ENCODE measurements at regions not wholly inside any gene's neighbourhood (a gene's known extent, or its start where the extent isn't known, plus 50 kb on each side); places are given as distances from the start of the nearest gene placed in this dataset.

GRCh38 chr1:177847843-177848242, 122.0 kb downstream of the SEC16B start:
- DNase-seq, result no peak

GRCh38 chr1:177838907-177839485, 130.9 kb downstream of the SEC16B start:
- no peak for DNase-seq

GRCh38 chr1:177833631-177834030, 136.2 kb downstream of the SEC16B start:
- no peak for DNase-seq

GRCh38 chr1:177830531-177831135, 139.2 kb downstream of the SEC16B start:
- no peak for DNase-seq

- DNase-seq, result no peak
These were observed 144.5 kb downstream of the SEC16B start for GRCh38 chr1:177825276-177825901.

GRCh38 chr1:177824508-177824982, 145.3 kb downstream of the SEC16B start:
- no peak for DNase-seq

- no peak for DNase-seq
These were observed 149.6 kb downstream of the SEC16B start for GRCh38 chr1:177820213-177820612.

GRCh38 chr1:177817937-177818875, 151.7 kb downstream of the SEC16B start:
- no peak for DNase-seq

GRCh38 chr1:177812650-177813049, 157.2 kb downstream of the SEC16B start:
- no peak for DNase-seq

GRCh38 chr1:177812144-177812543, 157.7 kb downstream of the SEC16B start:
- no peak for DNase-seq

GRCh38 chr1:177811429-177811828, 158.4 kb downstream of the SEC16B start:
- peak; percentile 20 to 46 for DNase-seq

- no peak for DNase-seq
These were observed 160.0 kb downstream of the SEC16B start for GRCh38 chr1:177809819-177810218.

- no peak for DNase-seq
These were observed 167.6 kb downstream of the SEC16B start for GRCh38 chr1:177802304-177802703.

- DNase-seq, result no peak
These were observed 168.1 kb downstream of the SEC16B start for GRCh38 chr1:177801790-177802189.

- DNase-seq, result no peak
These were observed 169.3 kb downstream of the SEC16B start for GRCh38 chr1:177800400-177801088.

- no peak for DNase-seq
These were observed 170.1 kb downstream of the SEC16B start for GRCh38 chr1:177799746-177800145.

GRCh38 chr1:177798614-177799013, 171.2 kb downstream of the SEC16B start:
- DNase-seq, result no peak

GRCh38 chr1:177796561-177796960, 173.3 kb downstream of the SEC16B start:
- no peak for DNase-seq

GRCh38 chr1:177794376-177794991, 175.4 kb downstream of the SEC16B start:
- no peak for DNase-seq

GRCh38 chr1:177793900-177794299, 176.0 kb downstream of the SEC16B start:
- DNase-seq, result no peak

GRCh38 chr1:177790566-177790965, 179.3 kb downstream of the SEC16B start:
- no peak for DNase-seq

All from right lung (tissue), 2 donors.